Brain microvascular endothelial cell (primary cell): ENCODE measurements at regions not wholly inside any gene's neighbourhood (a gene's known extent, or its start where the extent isn't known, plus 50 kb on each side); places are given as distances from the start of the nearest gene placed in this dataset.

Experiments
- DNase-seq: peaks from one replicate; pipeline ENCODE4 v3.0.0-alpha.2; 2020
- H3K27ac ChIP-seq: fragments of 250-450 bp; sonication (Bioruptor Pico); 2 replicates; pipeline ENCODE4 v1.5.1; 2020; ENCODE audit warnings: mild to moderate bottlenecking, moderate library complexity
- H3K27me3 ChIP-seq: fragments of 250-450 bp; sonication (Bioruptor Pico); replicated peaks from 2 replicates; pipeline ENCODE4 v1.5.1; 2020; ENCODE audit warnings: mild to moderate bottlenecking
- H3K36me3 ChIP-seq: fragments of 250-450 bp; sonication (Bioruptor Pico); replicated peaks from 2 replicates; pipeline ENCODE4 v1.5.1; 2020; ENCODE audit warnings: mild to moderate bottlenecking
- H3K4me3 ChIP-seq: 2 replicates; pipeline ENCODE4 v1.5.1; 2011; ENCODE audit warnings: low read depth, mild to moderate bottlenecking, control low read depth, low read length, moderate library complexity
- in situ Hi-C: cut with HindIII; loops from 2 replicates; pipeline ENCODE4 v1.10.0; 2017; ENCODE audit warnings: low sequenced_read_pairs, low pct_ligation_motif_present
- TF ChIP-seq, protein P1 (sequence below): IDR thresholded peaks from 2 replicates; pipeline ENCODE4 v1.5.1; 2011; ENCODE audit warnings: low read depth, mild to moderate bottlenecking, moderate library complexity, low read length, control low read depth, inconsistent platforms; ENCODE audit errors: missing control alignments

DNA sequence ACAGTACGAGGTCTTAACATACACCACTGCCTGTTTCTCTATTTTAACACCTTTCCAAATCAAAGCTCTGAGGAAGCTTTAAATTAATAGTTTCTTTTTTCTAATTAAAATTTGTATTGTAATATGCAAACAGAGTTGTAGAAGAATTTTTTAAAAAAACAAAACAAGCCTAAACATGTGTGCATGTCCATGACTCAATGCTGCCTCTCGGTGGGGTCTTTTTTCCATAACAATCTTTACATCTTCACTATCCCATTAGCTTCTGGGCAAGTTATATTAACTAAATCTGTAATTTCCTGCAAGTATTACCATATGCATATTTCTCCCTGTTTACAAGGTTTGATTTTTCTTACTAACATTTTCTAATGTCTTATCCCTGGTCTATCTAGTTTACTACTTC is 143.9 kb upstream of the NAV3 start:
- TF ChIP-seq, protein P1, sequence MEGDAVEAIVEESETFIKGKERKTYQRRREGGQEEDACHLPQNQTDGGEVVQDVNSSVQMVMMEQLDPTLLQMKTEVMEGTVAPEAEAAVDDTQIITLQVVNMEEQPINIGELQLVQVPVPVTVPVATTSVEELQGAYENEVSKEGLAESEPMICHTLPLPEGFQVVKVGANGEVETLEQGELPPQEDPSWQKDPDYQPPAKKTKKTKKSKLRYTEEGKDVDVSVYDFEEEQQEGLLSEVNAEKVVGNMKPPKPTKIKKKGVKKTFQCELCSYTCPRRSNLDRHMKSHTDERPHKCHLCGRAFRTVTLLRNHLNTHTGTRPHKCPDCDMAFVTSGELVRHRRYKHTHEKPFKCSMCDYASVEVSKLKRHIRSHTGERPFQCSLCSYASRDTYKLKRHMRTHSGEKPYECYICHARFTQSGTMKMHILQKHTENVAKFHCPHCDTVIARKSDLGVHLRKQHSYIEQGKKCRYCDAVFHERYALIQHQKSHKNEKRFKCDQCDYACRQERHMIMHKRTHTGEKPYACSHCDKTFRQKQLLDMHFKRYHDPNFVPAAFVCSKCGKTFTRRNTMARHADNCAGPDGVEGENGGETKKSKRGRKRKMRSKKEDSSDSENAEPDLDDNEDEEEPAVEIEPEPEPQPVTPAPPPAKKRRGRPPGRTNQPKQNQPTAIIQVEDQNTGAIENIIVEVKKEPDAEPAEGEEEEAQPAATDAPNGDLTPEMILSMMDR: peak; percentile 39
- Histone ChIP-seq H3K36me3 (no peaks in the 10 kb centered on the region), H3K27me3 (no peaks in the 10 kb centered on the region), H3K4me3 (no peak overlapping the region), H3K27ac (no peak overlapping the region)
- peak; percentile 28 for DNase-seq
- in situ Hi-C loops: no loop called here

DNA sequence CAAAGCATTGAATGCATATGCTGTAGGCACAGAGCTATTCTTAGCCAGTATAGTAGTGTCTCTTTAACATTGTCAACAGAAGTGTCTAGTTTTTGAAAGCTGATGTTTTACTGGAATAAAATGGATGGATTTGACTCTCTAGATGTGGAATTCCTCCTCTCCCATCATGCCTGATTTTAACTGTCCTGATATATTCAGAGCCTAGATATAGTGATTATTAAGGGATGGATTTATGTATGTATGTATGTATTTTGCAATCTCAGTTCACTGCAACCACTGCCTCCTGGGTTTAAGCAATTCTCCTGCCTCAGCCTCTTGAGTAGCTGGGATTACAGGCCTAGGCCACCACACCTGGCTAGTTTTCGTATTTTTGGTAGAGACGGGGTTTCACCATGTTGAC is 144.8 kb upstream of the NAV3 start:
- in situ Hi-C loops: no loop called here
- Histone ChIP-seq H3K27me3 (no peaks in the 10 kb centered on the region), H3K27ac (no peak overlapping the region), H3K36me3 (no peaks in the 10 kb centered on the region), H3K4me3 (no peak overlapping the region)
- TF ChIP-seq, protein P1: no peak
- DNase-seq: no peak

DNA sequence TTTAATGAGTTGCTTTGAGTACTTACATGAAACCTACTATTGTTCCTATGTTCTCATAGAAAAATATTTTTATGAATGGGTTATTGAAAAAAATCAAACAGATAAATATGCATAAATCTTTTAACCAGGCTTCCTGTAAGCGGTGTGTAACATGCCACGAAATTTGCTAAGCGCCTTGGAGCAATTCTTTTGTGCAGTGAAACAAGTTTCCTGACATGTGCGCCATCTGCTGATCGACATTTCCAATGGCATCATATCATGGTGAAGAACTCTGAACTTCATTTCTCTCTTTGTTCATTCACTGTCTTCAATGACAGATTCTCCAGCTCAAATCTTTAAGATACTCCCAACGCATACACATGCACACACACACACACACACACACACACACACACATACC is 145.6 kb upstream of the NAV3 start:
- TF ChIP-seq, protein P1: peak; percentile 77

DNA sequence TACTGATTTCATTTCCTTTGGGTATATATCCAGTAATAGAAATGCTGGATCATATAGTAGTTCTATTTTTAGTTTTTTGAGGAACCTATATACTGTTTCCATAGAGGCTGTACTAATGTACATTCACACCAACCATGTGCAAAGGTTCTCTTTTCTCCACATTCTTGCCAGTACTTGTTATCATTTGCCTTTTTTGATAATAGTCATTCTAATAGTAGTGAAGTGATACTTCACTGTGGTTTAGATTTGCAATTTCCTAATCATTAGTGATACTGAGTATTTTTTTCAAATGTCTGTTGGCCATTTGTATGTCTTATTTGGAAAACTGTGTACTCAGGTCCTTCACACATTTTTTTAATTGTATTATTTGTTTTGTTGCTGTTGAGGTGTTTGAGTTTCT is 148.2 kb upstream of the NAV3 start:
- in situ Hi-C loops: no loop called here
- Histone ChIP-seq H3K4me3 (no peak overlapping the region), H3K27me3 (no peaks in the 10 kb centered on the region), H3K27ac (no peak overlapping the region), H3K36me3 (no peaks in the 10 kb centered on the region)
- no peak for DNase-seq
- TF ChIP-seq, protein P1: no peak

More for the DNA sequence above, 145.6 kb upstream of the NAV3 start:
- Histone ChIP-seq H3K4me3 (no peak overlapping the region), H3K27me3 (no peaks in the 10 kb centered on the region), H3K36me3 (no peaks in the 10 kb centered on the region), H3K27ac (no peak overlapping the region)
- in situ Hi-C loops: no loop called here
- peak; percentile 77 for DNase-seq

DNA sequence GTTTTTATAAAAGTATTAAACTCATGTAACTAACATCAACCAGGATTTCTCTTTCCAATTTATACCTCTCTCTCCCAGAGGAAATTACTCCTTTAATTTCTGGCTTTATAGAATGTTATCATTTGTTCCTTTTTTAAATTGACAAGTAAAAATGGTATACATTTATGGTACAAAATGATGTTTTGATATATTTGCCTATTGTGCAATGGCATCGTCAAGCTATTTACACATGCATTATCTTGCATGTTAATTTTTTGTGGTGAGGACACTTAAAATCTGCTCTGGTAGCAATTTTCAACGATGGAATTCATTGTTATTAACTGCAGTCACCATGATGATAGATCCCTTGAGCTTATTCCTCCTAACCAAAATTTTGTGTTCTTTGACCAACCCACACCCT is 149.0 kb upstream of the NAV3 start:
- no peaks in the 10 kb centered on the region for H3K27me3 ChIP-seq
- H3K36me3 ChIP-seq: no peaks in the 10 kb centered on the region
- in situ Hi-C loops: no loop called here
- TF ChIP-seq, protein P1: no peak
- H3K27ac ChIP-seq: no peak overlapping the region
- DNase-seq: no peak
- H3K4me3 ChIP-seq: no peak overlapping the region

DNA sequence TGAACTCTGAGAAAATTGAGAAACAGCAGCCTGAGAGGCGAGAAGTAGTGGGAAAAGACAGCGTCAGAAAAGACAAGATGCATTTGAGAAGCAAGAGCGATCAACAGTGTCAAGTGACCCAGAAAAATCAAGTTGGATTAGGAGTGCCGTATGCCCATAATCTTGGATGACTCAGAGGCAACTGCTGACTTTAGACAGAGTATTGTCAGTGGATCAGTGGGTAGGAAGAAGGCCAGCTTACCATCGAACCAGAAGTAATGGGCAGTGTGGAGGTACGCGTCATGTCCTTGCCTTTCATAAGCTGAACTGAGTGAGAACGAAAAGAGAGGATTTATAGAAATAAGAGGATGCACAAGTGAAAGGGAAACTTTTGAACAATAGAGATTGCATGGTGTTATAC is 151.0 kb upstream of the NAV3 start:
- Histone ChIP-seq H3K4me3 (no peak overlapping the region), H3K36me3 (no peaks in the 10 kb centered on the region), H3K27me3 (no peaks in the 10 kb centered on the region), H3K27ac (no peak overlapping the region)
- in situ Hi-C loops: no loop called here
- no peak for DNase-seq
- TF ChIP-seq, protein P1: no peak
